ENCODE measurements at regions not wholly inside any gene's neighbourhood (a gene's known extent, or its start where the extent isn't known, plus 50 kb on each side); places are given as distances from the start of the nearest gene placed in this dataset.

DNA sequence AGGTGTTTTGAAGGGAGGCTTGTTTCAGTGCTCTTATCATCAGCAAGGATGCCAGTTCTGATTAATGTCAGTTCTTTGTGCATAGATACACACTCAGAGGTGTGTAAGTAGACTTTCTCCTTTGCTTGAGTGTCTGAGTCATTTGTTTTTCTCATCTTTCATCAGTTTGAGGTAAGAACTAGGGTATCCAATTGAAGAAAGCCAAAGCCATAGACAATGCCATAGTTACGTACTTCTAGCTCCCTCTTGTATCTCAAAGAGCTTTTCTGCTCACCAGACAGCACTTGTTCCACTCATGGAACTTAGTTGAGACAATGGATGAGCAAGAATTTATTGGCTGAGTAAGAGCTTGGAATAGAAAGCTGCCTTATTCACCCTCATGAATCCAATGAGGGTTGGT is 520.1 kb downstream of the PIK3C3 start:
- ChIA-PET POLR2A (interaction anchor here (0.5 to 0.7 kb wide), 2 partner anchors 74 to 721 kb away, joined by 3 read pairs; no protein-coding TSS in a partner anchor), CTCF (interaction anchor here (0.6 to 1.2 kb wide), 3 partner anchors 173 to 804 kb away, joined by 3 read pairs; no protein-coding TSS in a partner anchor)
- no TSS peak for BruUV-seq (replicated peaks)
- Mint-ChIP-seq H3K36me3 (ENCODE audit: insufficient read depth, unreplicated experiment) (no peaks in the 10 kb centered on the region), H3K9me3 (ENCODE audit: unreplicated experiment) (no peaks in the 10 kb centered on the region), H3K4me1 (ENCODE audit: insufficient read depth, unreplicated experiment) (no peaks in the 10 kb centered on the region), H3K4me3 (ENCODE audit: unreplicated experiment) (no peak overlapping the region), H3K27me3 (ENCODE audit: insufficient read depth, unreplicated experiment) (no peaks in the 10 kb centered on the region), H3K27ac (ENCODE audit: low read depth, unreplicated experiment) (no peak overlapping the region)
- intact Hi-C loops (cut with micrococcal nuclease) = no loop called here
- no peak for DNase-seq (ENCODE audit: unreplicated experiment)
- TF ChIP-seq, protein P1, sequence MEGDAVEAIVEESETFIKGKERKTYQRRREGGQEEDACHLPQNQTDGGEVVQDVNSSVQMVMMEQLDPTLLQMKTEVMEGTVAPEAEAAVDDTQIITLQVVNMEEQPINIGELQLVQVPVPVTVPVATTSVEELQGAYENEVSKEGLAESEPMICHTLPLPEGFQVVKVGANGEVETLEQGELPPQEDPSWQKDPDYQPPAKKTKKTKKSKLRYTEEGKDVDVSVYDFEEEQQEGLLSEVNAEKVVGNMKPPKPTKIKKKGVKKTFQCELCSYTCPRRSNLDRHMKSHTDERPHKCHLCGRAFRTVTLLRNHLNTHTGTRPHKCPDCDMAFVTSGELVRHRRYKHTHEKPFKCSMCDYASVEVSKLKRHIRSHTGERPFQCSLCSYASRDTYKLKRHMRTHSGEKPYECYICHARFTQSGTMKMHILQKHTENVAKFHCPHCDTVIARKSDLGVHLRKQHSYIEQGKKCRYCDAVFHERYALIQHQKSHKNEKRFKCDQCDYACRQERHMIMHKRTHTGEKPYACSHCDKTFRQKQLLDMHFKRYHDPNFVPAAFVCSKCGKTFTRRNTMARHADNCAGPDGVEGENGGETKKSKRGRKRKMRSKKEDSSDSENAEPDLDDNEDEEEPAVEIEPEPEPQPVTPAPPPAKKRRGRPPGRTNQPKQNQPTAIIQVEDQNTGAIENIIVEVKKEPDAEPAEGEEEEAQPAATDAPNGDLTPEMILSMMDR (IDR thresholded peaks at IDR 0.05; ENCODE audit: unreplicated experiment) = no peak

DNA sequence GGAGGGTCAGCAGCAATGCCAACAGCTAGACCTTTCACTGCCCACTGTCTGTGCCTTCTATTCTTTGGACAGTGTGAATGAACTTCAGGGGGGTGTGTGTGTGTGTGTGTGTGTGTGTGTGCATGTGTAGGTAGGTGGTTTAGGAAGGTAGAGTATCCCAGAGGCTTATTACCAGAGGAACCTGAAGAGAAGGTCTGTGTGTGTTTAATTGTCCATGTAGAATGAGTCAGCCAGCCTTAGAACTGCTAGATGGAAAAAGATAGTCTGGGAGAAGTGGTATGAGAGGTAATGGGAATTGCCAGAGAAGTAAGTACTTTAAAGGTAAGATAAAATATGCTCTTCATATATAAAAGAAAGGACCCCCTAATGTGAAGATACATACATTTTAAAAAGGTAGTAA is 522.2 kb downstream of the PIK3C3 start:
- Mint-ChIP-seq H3K4me3 (ENCODE audit: unreplicated experiment) (no peak overlapping the region), H3K27me3 (ENCODE audit: insufficient read depth, unreplicated experiment) (no peaks in the 10 kb centered on the region), H3K9me3 (ENCODE audit: unreplicated experiment) (no peaks in the 10 kb centered on the region), H3K36me3 (ENCODE audit: insufficient read depth, unreplicated experiment) (no peaks in the 10 kb centered on the region), H3K4me1 (ENCODE audit: insufficient read depth, unreplicated experiment) (no peaks in the 10 kb centered on the region), H3K27ac (ENCODE audit: low read depth, unreplicated experiment) (no peak overlapping the region)
- POLR2A ChIA-PET = no interaction called here
- TF ChIP-seq, protein P1 (IDR thresholded peaks at IDR 0.05; ENCODE audit: unreplicated experiment) = no peak
- DNase-seq (ENCODE audit: unreplicated experiment) = no peak
- CTCF ChIA-PET = no interaction called here
- BruUV-seq (replicated peaks) = no TSS peak
- intact Hi-C loops (cut with micrococcal nuclease) = no loop called here

DNA sequence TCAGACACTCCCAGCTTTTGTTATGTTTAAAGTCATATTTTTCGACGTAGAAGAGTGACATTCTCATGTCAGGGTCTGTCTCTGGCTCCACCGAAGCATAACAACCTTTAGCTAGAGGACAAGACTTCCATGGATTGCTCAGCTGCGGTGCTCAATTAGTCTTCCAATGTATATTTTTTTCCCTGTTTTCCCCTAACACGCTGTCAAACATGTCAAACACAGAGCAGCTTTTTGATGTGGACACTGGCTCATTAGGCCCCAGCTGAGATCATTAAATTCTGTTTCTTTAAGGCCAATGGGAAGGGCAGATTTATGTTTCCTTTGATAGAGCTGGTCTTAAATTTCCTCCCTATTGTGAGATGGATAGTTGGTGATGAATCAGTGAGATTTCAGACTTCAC is 525.4 kb downstream of the PIK3C3 start:
- POLR2A ChIA-PET = interaction anchor here (0.6 kb wide), 1 partner anchor 38 kb away, joined by 3 read pairs; no protein-coding TSS in a partner anchor
- no peaks in the 10 kb centered on the region for H3K4me1 Mint-ChIP-seq (ENCODE audit: insufficient read depth, unreplicated experiment)
- no TSS peak for BruUV-seq (replicated peaks)
- CTCF ChIA-PET = interaction anchor here (0.6 to 1.2 kb wide), 3 partner anchors 181 to 826 kb away, joined by 3 to 4 read pairs (median 3); no protein-coding TSS in a partner anchor
- H3K36me3 Mint-ChIP-seq (ENCODE audit: insufficient read depth, unreplicated experiment) = no peaks in the 10 kb centered on the region
- TF ChIP-seq, protein P1 (IDR thresholded peaks at IDR 0.05; ENCODE audit: unreplicated experiment) = no peak
- no peak overlapping the region for H3K4me3 Mint-ChIP-seq (ENCODE audit: unreplicated experiment)
- no peaks in the 10 kb centered on the region for H3K27me3 Mint-ChIP-seq (ENCODE audit: insufficient read depth, unreplicated experiment)
- H3K27ac Mint-ChIP-seq (ENCODE audit: low read depth, unreplicated experiment) = no peak overlapping the region
- no peak for DNase-seq (ENCODE audit: unreplicated experiment)
- intact Hi-C loops (cut with micrococcal nuclease) = no loop called here
- H3K9me3 Mint-ChIP-seq (ENCODE audit: unreplicated experiment) = peaks cover 14% of the 10 kb centered on the region

DNA sequence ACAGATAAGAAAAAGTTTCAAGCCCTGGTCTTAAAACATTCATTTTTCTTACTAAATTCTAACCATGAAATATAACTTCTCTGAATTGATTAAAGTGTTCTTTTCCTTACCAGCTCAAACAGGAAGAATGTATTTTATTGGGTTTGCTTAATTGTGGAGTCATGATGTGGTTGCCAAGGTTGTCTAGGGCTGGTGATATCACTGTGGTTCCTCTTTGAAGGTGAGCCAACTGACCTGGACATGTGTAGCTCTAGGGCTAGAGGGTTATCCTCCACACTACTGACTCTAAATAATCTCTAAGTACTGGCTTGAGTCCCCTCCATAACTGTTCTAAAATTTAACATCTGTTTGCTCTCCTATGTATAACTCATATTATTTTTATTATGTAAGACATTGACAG is 529.6 kb downstream of the PIK3C3 start:
- intact Hi-C loops (cut with micrococcal nuclease) = no loop called here
- CTCF ChIA-PET = no interaction called here
- no TSS peak for BruUV-seq (replicated peaks)
- no peaks in the 10 kb centered on the region for H3K4me1 Mint-ChIP-seq (ENCODE audit: insufficient read depth, unreplicated experiment)
- POLR2A ChIA-PET = no interaction called here
- H3K36me3 Mint-ChIP-seq (ENCODE audit: insufficient read depth, unreplicated experiment) = no peaks in the 10 kb centered on the region
- H3K27ac Mint-ChIP-seq (ENCODE audit: low read depth, unreplicated experiment) = no peak overlapping the region
- H3K27me3 Mint-ChIP-seq (ENCODE audit: insufficient read depth, unreplicated experiment) = no peaks in the 10 kb centered on the region
- no peak overlapping the region for H3K4me3 Mint-ChIP-seq (ENCODE audit: unreplicated experiment)
- TF ChIP-seq, protein P1 (IDR thresholded peaks at IDR 0.05; ENCODE audit: unreplicated experiment) = no peak
- peaks cover 25% of the 10 kb centered on the region for H3K9me3 Mint-ChIP-seq (ENCODE audit: unreplicated experiment)
- no peak for DNase-seq (ENCODE audit: unreplicated experiment)
